ENCODE measurements at regions not wholly inside any gene's neighbourhood (a gene's known extent, or its start where the extent isn't known, plus 50 kb on each side); places are given as distances from the start of the nearest gene placed in this dataset.

- TF ChIP-seq CTCF (IDR thresholded peaks at IDR 0.05; ENCODE audit: low read length) (no peak), EZH2 (IDR thresholded peaks at IDR 0.05; ENCODE audit: borderline replicate concordance, low read length) (no peak)
Observed at GRCh38 chr13:73370066-73370465, 311.3 kb downstream of the KLF5 start.
